GM13976 (cell line): ENCODE measurements at regions not wholly inside any gene's neighbourhood (a gene's known extent, or its start where the extent isn't known, plus 50 kb on each side); places are given as distances from the start of the nearest gene placed in this dataset.

Experiments
- DNase-seq: peaks from one replicate; pipeline ENCODE4 v3.0.0; 2012; ENCODE audit warnings: low spot score
- in situ Hi-C: fragments of 300-500 bp; cut with MboI; formaldehyde crosslinking; loops from one replicate; pipeline ENCODE4 v1.12.0; 2022; ENCODE audit warnings: low sequenced_read_pairs, mixed read lengths, inconsistent platforms; ENCODE audit not compliant: unreplicated experiment
- TF ChIP-seq, protein P1 (sequence below): IDR thresholded peaks from 2 replicates; pipeline ENCODE4 v1.5.1; 2012; ENCODE audit warnings: borderline replicate concordance, mild to moderate bottlenecking; ENCODE audit not compliant: insufficient read depth; ENCODE audit errors: extremely low read depth, missing control alignments, control extremely low read depth

GRCh38 chr18:67217551-67218166, 298.9 kb downstream of the DSEL start:
- TF ChIP-seq, protein P1, sequence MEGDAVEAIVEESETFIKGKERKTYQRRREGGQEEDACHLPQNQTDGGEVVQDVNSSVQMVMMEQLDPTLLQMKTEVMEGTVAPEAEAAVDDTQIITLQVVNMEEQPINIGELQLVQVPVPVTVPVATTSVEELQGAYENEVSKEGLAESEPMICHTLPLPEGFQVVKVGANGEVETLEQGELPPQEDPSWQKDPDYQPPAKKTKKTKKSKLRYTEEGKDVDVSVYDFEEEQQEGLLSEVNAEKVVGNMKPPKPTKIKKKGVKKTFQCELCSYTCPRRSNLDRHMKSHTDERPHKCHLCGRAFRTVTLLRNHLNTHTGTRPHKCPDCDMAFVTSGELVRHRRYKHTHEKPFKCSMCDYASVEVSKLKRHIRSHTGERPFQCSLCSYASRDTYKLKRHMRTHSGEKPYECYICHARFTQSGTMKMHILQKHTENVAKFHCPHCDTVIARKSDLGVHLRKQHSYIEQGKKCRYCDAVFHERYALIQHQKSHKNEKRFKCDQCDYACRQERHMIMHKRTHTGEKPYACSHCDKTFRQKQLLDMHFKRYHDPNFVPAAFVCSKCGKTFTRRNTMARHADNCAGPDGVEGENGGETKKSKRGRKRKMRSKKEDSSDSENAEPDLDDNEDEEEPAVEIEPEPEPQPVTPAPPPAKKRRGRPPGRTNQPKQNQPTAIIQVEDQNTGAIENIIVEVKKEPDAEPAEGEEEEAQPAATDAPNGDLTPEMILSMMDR, result peak; percentile 48
- in situ Hi-C loops, result loop anchor here (25.0 kb wide), 1 partner anchor 1445 kb away; no protein-coding TSS in a partner anchor
- DNase-seq, result peak; percentile 43

DNA sequence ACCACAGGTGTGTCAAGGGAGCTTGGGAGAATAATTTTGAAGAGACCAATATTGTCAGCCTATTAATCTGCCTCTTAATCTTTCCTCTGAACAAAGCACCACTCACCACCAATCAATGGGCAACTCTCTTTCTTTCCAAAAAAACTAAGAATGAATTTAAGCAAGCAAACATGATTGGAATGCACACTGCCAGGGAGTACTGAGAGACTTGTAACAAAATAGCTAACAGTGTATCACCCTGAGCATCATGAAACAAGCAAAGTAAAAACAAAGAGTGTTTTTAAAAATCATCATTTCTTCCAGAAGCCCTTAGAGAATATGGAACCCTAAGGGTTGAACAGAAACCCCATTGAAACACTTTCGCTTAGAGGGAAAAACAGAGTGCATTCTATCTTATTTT, 299.7 kb downstream of the DSEL start:
- DNase-seq, result no peak
- in situ Hi-C loops, result loop anchor here (25.0 kb wide), 1 partner anchor 1445 kb away; no protein-coding TSS in a partner anchor
- TF ChIP-seq, protein P1, result no peak

DNA sequence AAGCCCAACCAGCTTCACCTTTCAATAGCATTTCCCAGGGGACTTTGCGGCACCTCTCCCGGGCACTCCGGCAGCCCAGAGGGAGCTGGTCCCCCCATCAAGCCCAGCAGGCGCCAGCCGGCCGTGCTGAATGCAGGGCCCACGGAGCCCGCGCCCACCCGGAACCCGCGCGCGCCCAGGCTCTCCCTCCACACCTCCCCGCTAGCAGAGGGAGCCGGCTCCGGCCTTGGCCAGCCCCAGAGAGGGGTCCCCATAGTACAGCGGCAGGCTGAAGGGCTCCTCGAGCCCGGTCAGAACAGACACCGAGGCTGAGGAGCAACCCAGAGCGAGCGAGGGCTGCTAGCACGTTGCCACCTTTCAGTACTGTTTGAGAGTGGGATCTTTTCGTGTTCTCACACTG, 300.8 kb downstream of the DSEL start:
- no peak for DNase-seq
- in situ Hi-C loops, result loop anchor here (25.0 kb wide), 1 partner anchor 1447 kb away; no protein-coding TSS in a partner anchor
- TF ChIP-seq, protein P1, result no peak

DNA sequence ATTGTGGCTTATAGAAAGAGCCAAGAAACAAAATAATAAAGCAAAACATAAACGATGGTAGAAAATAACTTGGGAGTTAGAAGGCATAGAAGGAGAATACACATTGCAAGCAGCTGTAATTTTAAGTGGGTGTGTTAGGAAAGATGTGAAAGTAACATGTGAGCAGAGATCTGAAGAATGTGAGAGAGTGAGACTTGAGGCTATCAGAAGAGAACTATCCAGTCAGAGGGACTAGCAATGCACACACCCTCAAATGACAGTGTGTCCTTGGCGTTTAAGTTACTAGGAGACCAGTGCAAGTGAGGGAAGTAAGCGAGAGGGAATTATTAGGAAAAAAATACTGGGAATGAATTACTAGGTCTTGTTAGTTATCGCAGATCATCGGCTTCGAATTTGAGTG, 304.9 kb downstream of the DSEL start:
- TF ChIP-seq, protein P1, result no peak
- in situ Hi-C loops, result loop anchor here (25.0 kb wide), 1 partner anchor 1451 kb away; no protein-coding TSS in a partner anchor

DNA sequence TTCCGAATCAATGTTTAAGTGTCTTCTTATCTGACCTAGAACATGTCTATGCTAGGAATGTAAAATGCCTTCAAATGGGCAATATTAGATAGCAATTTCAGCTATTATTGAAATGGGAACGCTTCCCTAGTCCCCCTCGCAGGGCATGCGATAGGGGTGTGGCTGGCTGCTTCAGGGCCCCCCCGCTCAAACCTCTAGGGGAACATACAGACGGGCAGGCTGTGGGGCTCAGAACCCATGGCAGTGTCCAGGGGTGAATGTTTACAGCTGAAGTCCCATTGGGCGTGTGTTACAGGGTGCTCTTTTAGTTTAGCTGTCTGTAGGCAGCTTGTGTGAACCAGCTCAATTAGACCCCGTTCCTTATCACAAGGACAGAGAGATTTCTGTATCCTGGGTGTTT, 315.9 kb downstream of the DSEL start:
- TF ChIP-seq, protein P1, result no peak
- in situ Hi-C loops, result loop anchor here (25.0 kb wide), 1 partner anchor 1462 kb away; no protein-coding TSS in a partner anchor
- no peak for DNase-seq

More for the DNA sequence above, 304.9 kb downstream of the DSEL start:
- no peak for DNase-seq

GRCh38 chr18:67199993-67200617, 316.4 kb downstream of the DSEL start:
- TF ChIP-seq, protein P1, result peak; percentile 33
- peak; percentile 38 for DNase-seq

More at GRCh38 chr18:67199993-67200617, 316.4 kb downstream of the DSEL start:
- in situ Hi-C loops, result loop anchor here (25.0 kb wide), 1 partner anchor 1462 kb away; no protein-coding TSS in a partner anchor
